ENCODE measurements at regions not wholly inside any gene's neighbourhood (a gene's known extent, or its start where the extent isn't known, plus 50 kb on each side); places are given as distances from the start of the nearest gene placed in this dataset.

DNA sequence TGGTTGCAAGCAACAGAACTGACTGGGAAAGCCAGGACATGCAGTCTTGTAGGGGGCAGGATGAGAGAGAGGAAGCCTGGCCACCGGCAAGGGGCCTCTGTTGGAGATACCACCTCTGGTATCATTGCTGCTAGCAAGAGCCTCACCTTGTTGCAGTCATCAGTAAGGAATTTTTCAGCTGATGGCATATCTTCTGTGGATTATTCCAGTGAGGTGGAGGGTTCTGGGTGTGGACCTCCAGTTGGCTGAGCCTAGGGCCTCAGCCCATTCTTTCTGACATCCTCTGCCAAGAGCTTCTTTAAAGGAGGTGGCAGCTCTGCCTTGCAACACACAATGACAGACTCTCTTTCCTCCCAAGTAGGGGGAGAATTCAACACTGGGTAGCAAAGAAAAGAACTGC lies 128.9 kb downstream of the AQP9 start:
- Histone ChIP-seq H3K36me3 (ENCODE audit: insufficient read depth, low read length, poor library complexity, severe bottlenecking) (no peaks in the 10 kb centered on the region), H3K4me3 (ENCODE audit: low read depth, low read length, poor library complexity, severe bottlenecking) (no peak overlapping the region), H3K27me3 (replicated peaks; ENCODE audit: insufficient read depth, low read depth, low read length, poor library complexity) (no peaks in the 10 kb centered on the region), H3K4me1 (ENCODE audit: insufficient read depth, low read length, poor library complexity, severe bottlenecking) (no peaks in the 10 kb centered on the region), H3K9me3 (ENCODE audit: low read depth, low read length, poor library complexity, severe bottlenecking) (no peaks in the 10 kb centered on the region), H3K27ac (ENCODE audit: low read depth, low read length, poor library complexity, severe bottlenecking) (no peak overlapping the region)
- no peak for DNase-seq (ENCODE audit: low spot score)
- intact Hi-C loops (cut with micrococcal nuclease; ENCODE audit: unreplicated experiment): no loop called here
- TF ChIP-seq EZH2 (IDR thresholded peaks at IDR 0.05; ENCODE audit: borderline replicate concordance, low read depth, low read length, poor library complexity, severe bottlenecking): no peak
- TF ChIP-seq, protein P1, sequence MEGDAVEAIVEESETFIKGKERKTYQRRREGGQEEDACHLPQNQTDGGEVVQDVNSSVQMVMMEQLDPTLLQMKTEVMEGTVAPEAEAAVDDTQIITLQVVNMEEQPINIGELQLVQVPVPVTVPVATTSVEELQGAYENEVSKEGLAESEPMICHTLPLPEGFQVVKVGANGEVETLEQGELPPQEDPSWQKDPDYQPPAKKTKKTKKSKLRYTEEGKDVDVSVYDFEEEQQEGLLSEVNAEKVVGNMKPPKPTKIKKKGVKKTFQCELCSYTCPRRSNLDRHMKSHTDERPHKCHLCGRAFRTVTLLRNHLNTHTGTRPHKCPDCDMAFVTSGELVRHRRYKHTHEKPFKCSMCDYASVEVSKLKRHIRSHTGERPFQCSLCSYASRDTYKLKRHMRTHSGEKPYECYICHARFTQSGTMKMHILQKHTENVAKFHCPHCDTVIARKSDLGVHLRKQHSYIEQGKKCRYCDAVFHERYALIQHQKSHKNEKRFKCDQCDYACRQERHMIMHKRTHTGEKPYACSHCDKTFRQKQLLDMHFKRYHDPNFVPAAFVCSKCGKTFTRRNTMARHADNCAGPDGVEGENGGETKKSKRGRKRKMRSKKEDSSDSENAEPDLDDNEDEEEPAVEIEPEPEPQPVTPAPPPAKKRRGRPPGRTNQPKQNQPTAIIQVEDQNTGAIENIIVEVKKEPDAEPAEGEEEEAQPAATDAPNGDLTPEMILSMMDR (conservative IDR thresholded peaks at IDR 0.05; ENCODE audit: low read depth, low read length): no peak
- ChIA-PET CTCF (no interaction called here), POLR2A (ENCODE audit: low non-redundant PET) (no interaction called here)
- BruUV-seq (replicated peaks): no TSS peak

GRCh38 chr15:58268746-58269267 lies 130.6 kb downstream of the AQP9 start:
- no peaks in the 10 kb centered on the region for H3K36me3 ChIP-seq (ENCODE audit: insufficient read depth, low read length, poor library complexity, severe bottlenecking)
- TF ChIP-seq EZH2 (IDR thresholded peaks at IDR 0.05; ENCODE audit: borderline replicate concordance, low read depth, low read length, poor library complexity, severe bottlenecking): no peak
- TF ChIP-seq, protein P1 (conservative IDR thresholded peaks at IDR 0.05; ENCODE audit: low read depth, low read length): no peak
- intact Hi-C loops (cut with micrococcal nuclease; ENCODE audit: unreplicated experiment): no loop called here
- H3K4me1 ChIP-seq (ENCODE audit: insufficient read depth, low read length, poor library complexity, severe bottlenecking): no peaks in the 10 kb centered on the region
- POLR2A ChIA-PET (ENCODE audit: low non-redundant PET): no interaction called here
- H3K27ac ChIP-seq (ENCODE audit: low read depth, low read length, poor library complexity, severe bottlenecking): no peak overlapping the region
- no peaks in the 10 kb centered on the region for H3K9me3 ChIP-seq (ENCODE audit: low read depth, low read length, poor library complexity, severe bottlenecking)
- no peaks in the 10 kb centered on the region for H3K27me3 ChIP-seq (replicated peaks; ENCODE audit: insufficient read depth, low read depth, low read length, poor library complexity)
- CTCF ChIA-PET: interaction anchor here (0.7 kb wide), 1 partner anchor 194 kb away, joined by 17 read pairs; no protein-coding TSS in a partner anchor
- BruUV-seq (replicated peaks): no TSS peak
- H3K4me3 ChIP-seq (ENCODE audit: low read depth, low read length, poor library complexity, severe bottlenecking): no peak overlapping the region
- no peak for DNase-seq (ENCODE audit: low spot score)

GRCh38 chr15:58269455-58270414 lies 131.6 kb downstream of the AQP9 start:
- H3K27me3 ChIP-seq (replicated peaks; ENCODE audit: insufficient read depth, low read depth, low read length, poor library complexity): no peaks in the 10 kb centered on the region
- no TSS peak for BruUV-seq (replicated peaks)
- TF ChIP-seq, protein P1 (conservative IDR thresholded peaks at IDR 0.05; ENCODE audit: low read depth, low read length): peak; percentile 75
- no peak for TF ChIP-seq EZH2 (IDR thresholded peaks at IDR 0.05; ENCODE audit: borderline replicate concordance, low read depth, low read length, poor library complexity, severe bottlenecking)
- peak; percentile 79 for DNase-seq (ENCODE audit: low spot score)
- H3K36me3 ChIP-seq (ENCODE audit: insufficient read depth, low read length, poor library complexity, severe bottlenecking): no peaks in the 10 kb centered on the region
- H3K27ac ChIP-seq (ENCODE audit: low read depth, low read length, poor library complexity, severe bottlenecking): no peak overlapping the region
- H3K4me1 ChIP-seq (ENCODE audit: insufficient read depth, low read length, poor library complexity, severe bottlenecking): no peaks in the 10 kb centered on the region
- intact Hi-C loops (cut with micrococcal nuclease; ENCODE audit: unreplicated experiment): loop anchor here (5.0 to 10.0 kb wide), 2 partner anchors 475 to 503 kb away; partner anchors contain the start of genes ADAM10 and MINDY2
- no peak overlapping the region for H3K4me3 ChIP-seq (ENCODE audit: low read depth, low read length, poor library complexity, severe bottlenecking)
- H3K9me3 ChIP-seq (ENCODE audit: low read depth, low read length, poor library complexity, severe bottlenecking): no peaks in the 10 kb centered on the region
- POLR2A ChIA-PET (ENCODE audit: low non-redundant PET): no interaction called here
- CTCF ChIA-PET: interaction anchor here (0.6 to 0.7 kb wide), 5 partner anchors 193 to 928 kb away, joined by 3 to 17 read pairs (median 7); no protein-coding TSS in a partner anchor
